Activated CD4-positive, alpha-beta T cell treated with anti-CD3 and anti-CD28 coated beads, Interleukin-2, Interleukin-6, amounts not matched to agents 100 ng/mL and 50 ng/mL, durations not matched to agents 16 hours and 8 hours (primary cell): ENCODE measurements at regions not wholly inside any gene's neighbourhood (a gene's known extent, or its start where the extent isn't known, plus 50 kb on each side); places are given as distances from the start of the nearest gene placed in this dataset.

ENCODE experiments used
- DNase-seq: peaks from one replicate; pipeline ENCODE4 v3.0.0-alpha.2; 2020

- DNase-seq: no peak
These were observed 295.0 kb upstream of the RORA start for GRCh38 chr15:61524086-61524485.

- DNase-seq: no peak
These were observed 293.3 kb upstream of the RORA start for GRCh38 chr15:61522411-61522810.

DNA sequence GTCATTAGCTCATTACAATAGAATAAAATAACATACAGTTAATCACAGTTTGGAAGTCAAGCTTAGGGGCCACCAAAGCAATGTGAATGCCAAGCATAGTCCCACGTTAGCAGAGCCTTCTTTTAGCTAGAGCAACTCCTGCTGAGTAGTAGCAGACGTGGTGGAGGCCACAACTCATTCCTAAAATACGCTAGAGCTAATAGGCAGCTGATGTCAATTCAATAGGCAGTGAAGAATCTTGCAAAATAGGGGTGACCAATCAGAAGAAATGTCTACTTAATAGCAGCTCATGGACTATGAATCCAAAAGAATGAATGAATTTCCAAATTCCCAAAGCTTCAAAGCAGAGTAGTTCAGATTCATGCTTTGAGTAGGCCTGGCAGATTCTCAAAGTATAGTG is 292.9 kb upstream of the RORA start:
- DNase-seq: no peak

DNA sequence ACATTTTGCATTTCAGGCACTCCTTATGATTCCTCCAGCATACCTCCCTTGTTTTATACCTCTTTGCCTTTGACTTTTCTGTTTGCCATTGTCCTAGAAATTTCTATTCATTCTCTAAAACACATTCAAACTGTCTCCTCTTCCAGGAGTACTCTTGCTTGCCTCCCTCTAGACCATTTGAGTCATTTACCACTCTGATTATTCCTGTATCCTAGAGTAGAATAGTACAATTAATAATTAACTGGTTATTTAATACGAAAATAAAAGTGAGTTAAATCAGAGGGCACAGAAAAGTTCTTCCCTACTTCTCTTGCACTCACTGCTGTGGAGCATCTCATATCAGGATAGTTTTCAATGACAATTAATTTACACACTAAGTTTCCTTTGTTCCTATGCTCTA is 290.2 kb upstream of the RORA start:
- no peak for DNase-seq

- no peak for DNase-seq
These were observed 289.3 kb upstream of the RORA start for GRCh38 chr15:61518191-61518950.

GRCh38 chr15:61517776-61518175 is 288.7 kb upstream of the RORA start:
- no peak for DNase-seq

GRCh38 chr15:61517335-61517734 is 288.2 kb upstream of the RORA start:
- no peak for DNase-seq

DNA sequence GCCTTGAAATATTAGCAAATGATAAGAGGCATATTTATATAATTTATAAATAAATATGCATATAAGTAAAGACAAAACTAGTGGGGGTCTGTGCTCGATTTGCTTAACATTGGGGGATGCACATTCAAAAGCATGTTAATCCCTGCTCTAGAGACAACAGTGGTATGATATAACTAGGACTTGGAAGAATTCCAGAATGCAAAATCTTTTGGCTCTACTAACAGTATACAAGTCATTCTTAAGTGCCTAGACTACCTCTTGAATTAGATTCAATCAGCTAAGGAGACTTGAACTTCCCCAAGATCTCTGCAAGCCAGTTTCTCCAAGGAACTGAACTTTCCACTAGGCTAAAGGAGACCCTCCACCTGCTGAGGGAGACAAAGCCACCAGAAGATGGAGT is 282.7 kb upstream of the RORA start:
- no peak for DNase-seq

- DNase-seq: no peak
These were observed 282.0 kb upstream of the RORA start for GRCh38 chr15:61511089-61511488.

- DNase-seq: no peak
These were observed 280.3 kb upstream of the RORA start for GRCh38 chr15:61509327-61509840.

DNA sequence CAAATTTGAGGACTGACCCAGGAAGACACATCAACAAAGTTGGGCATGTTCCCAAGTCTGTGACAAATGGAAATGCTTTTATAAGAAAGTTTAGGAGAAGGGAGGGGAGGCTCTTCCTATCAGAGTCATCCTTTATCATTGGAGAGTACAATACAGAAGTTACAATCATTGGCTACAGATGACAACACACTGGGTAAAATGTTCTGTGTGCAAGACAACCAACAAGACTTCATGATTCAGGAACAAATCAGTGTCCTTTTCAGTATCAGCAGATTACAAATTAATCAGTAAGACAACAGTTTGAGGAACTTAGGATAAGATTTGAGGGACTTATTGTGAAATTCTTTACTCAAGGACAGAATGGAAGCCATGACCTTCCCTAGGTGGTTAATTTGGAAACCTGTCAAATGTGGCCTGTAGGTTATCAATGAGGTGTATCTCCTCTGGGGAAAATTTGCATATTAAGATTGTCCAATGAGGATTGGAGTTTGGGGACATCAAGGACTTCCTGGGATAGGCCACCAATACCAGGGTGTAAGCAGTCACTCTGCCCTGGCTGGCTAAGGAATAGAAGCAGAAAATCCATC is 274.4 kb upstream of the RORA start:
- DNase-seq: no peak

GRCh38 chr15:61501815-61502389 is 272.8 kb upstream of the RORA start:
- DNase-seq: no peak

DNA sequence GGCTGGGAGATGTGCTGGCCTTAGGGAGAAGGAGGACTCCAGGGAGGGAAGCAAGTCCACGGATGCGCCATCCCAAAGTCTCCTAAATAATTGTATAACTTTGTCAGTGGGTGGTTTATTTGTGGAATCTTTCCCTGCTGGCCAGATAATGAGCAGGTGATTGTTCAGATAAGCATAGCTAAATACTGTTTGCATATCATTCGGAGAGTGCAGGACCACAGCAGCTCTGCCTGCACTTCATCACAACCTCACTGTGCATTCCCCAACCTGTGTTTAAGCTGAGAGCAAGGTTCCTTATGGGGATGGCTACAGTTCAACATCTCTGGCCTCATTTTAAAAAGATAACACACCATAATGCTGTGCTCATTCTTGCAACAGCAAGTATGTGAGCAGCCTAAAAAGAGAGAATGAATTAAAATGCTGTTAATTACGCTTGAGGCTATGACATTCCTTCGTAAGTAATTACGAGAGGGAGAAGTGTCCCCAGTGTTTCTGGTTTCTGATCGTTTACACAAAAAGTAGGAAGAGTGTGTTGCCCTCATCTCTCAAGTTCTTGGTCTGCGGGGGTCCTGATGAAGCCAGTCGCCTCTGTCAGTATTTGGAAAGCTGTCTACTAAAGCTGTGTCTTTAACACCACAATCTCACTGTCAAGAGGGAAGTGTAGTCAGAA is 272.0 kb upstream of the RORA start:
- DNase-seq: no peak

DNA sequence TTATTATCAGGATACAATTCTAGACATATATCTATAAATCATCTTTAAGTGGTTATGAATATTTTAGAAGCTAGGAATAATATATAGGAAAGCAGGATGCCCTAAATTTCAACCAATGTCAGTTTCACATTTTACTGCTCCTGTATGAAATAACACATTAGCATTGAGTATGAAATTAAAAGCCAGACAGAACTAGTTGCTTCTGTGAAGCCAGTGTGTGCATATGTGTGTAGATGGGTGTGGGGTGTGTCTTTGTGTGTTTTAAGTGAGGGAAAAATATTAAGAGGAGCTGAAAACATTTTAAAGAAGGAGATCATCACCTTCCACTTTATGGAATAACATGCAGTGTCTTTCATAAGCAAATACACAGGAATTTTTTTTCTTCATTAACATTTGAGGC is 271.4 kb upstream of the RORA start:
- DNase-seq: no peak

GRCh38 chr15:61499376-61499775 is 270.3 kb upstream of the RORA start:
- DNase-seq: no peak

GRCh38 chr15:61489571-61489970 is 260.5 kb upstream of the RORA start:
- DNase-seq: no peak

DNA sequence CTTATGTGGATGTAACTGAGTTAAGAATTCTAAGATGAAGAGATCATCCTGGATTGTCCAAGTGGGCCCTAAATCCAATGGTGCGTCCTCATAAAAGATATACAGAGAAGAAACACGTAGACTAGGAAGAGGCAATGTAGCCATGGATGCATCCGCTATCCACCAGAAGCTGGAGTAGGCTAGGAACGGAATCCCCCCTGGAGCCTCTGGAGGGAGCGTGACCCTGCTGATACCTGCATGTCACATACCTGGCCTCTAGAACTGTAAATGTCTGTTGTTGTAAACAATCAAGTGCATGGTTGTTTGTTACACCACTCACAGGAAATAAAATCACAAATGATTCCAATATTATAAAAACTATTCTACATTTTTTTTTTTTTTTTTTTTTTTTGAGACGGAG is 254.5 kb upstream of the RORA start:
- no peak for DNase-seq

- DNase-seq: no peak
These were observed 252.8 kb upstream of the RORA start for GRCh38 chr15:61481886-61482285.

DNA sequence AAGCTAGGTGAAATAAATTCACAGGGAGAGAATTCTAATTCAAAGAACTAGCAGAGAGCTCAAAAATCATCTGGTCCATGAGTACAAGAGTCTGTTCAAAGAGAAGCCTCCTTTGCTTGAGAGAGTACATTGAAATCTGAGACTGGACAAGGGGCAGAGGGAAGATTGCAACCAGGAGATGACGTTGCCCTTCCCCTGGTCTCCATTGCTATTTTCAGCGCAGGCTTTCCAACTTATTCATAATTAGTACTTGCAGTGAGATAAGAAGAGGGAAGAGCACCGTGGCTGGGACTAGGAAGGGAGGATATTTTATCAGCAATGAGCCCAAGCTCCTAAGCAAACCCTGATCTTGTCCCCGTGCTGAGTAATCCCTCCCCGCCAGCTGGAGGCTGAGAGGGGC is 251.8 kb upstream of the RORA start:
- DNase-seq: no peak

- no peak for DNase-seq
These were observed 251.2 kb upstream of the RORA start for GRCh38 chr15:61480295-61480694.

GRCh38 chr15:61479613-61480012 is 250.5 kb upstream of the RORA start:
- DNase-seq: no peak

DNA sequence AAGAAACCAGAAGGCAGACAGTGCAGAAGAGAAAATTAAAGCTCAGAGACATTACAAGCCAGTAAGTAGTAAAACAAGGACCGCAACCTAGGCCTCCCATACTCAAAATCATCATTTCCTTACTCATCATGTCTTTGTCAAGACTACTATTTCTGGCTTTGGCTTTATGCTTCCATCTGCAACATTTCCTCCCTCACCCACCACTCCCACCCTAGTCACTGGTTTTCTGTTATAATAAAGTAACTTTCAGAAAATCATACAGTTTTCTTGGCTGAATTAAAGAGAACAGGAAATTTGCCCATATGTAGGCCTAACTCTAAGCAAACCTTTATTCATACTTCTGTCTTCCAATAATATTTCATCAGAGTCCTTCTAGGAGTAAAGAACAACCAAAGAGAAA is 247.6 kb upstream of the RORA start:
- no peak for DNase-seq

DNA sequence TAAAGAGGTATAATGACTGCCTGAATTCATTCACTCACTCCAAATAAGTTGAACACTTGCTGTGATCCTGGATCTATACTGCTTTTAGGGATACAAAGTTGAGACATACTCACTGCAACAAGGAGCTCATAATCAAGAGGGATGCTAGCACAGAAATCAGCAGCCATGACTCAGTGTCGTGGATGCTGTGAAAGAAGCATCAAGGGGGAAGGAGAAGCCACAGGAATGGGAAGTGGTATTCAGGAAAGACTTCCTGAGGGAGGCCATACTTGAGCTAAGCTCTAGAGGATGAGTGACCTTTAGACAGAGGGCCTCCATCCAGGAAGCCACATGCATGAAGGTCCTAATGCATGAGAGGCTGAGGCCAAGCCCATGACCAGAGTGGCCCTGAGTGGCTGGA is 245.7 kb upstream of the RORA start:
- no peak for DNase-seq

GRCh38 chr15:61467823-61468222 is 238.7 kb upstream of the RORA start:
- no peak for DNase-seq
